Lung (tissue), 11 donors: ENCODE measurements at regions not wholly inside any gene's neighbourhood (a gene's known extent, or its start where the extent isn't known, plus 50 kb on each side); places are given as distances from the start of the nearest gene placed in this dataset.

Experiments used
- ATAC-seq: fragments of 200-7000 bp; cut with Tn5 transposase; one replicate; pipeline ENCODE4 v1.9.1; 2020; ENCODE audit warnings: moderate number of reproducible peaks; ENCODE audit not compliant: insufficient read depth, low FRiP score
- DNase-seq, 3 donors: peaks; one replicate each; pipeline ENCODE4 v3.0.0-alpha.2; 2013 to 2017
- H3K27ac ChIP-seq, 2 donors: one replicate each; pipeline ENCODE4 v1.5.1; 2013; ENCODE audit warnings: mild to moderate bottlenecking in 2 of 2, moderate library complexity in 2 of 2, control low read depth in 1 of 2, inconsistent platforms in 1 of 2, low read depth in 1 of 2, low read length in 1 of 2
- H3K27me3 ChIP-seq, 3 donors: one replicate each; pipeline ENCODE4 v1.5.1; 2013; ENCODE audit warnings: low read length in 2 of 3; ENCODE audit not compliant: control insufficient read depth in 3 of 3, insufficient read depth in 3 of 3
- H3K36me3 ChIP-seq, 4 donors: one replicate each; pipeline ENCODE4 v1.5.1; 2013; ENCODE audit warnings: low read length in 4 of 4, mild to moderate bottlenecking in 1 of 4, moderate library complexity in 1 of 4; ENCODE audit not compliant: control insufficient read depth in 4 of 4, insufficient read depth in 4 of 4
- H3K4me1 ChIP-seq, 5 donors: one replicate each; pipeline ENCODE4 v1.5.1; 2013; ENCODE audit warnings: low read length in 5 of 5, mild to moderate bottlenecking in 2 of 5, moderate library complexity in 1 of 5; ENCODE audit not compliant: control insufficient read depth in 5 of 5, insufficient read depth in 5 of 5
- H3K4me3 ChIP-seq: one replicate; pipeline ENCODE4 v1.5.1; 2013; ENCODE audit warnings: mild to moderate bottlenecking, control low read depth, moderate library complexity
- H3K9ac ChIP-seq, 2 donors: one replicate each; pipeline ENCODE4 v1.5.1; 2013; ENCODE audit warnings: low read length in 2 of 2, control low read depth in 1 of 2; ENCODE audit not compliant: insufficient read depth in 1 of 2
- H3K9me3 ChIP-seq, 4 donors: one replicate each; pipeline ENCODE4 v1.5.1; 2013; ENCODE audit warnings: low read length in 3 of 4, mild to moderate bottlenecking in 1 of 4, moderate library complexity in 1 of 4; ENCODE audit not compliant: control insufficient read depth in 4 of 4, insufficient read depth in 3 of 4
- WGBS, 2 donors: extraction: QIAGEN DNeasy Blood & Tissue Kit; methylation state at CpG; one replicate each; pipeline ENCODE4 v1.1.7; 2013; 5-methylcytosine and 5-hydroxymethylcytosine counted together
- TF ChIP-seq, protein P1 (sequence below): IDR thresholded peaks from 2 replicates; pipeline ENCODE4 v1.5.1; 2012; ENCODE audit warnings: mild to moderate bottlenecking; ENCODE audit errors: control extremely low read depth, extremely low read depth
- donor health status: control.
- donor health status: control.
- donor health status: Bipolar disorder and iron deficiency.
- donor health status: healthy.
- donor health status: DM: yes; HTN: yes; CAD: no.

DNA sequence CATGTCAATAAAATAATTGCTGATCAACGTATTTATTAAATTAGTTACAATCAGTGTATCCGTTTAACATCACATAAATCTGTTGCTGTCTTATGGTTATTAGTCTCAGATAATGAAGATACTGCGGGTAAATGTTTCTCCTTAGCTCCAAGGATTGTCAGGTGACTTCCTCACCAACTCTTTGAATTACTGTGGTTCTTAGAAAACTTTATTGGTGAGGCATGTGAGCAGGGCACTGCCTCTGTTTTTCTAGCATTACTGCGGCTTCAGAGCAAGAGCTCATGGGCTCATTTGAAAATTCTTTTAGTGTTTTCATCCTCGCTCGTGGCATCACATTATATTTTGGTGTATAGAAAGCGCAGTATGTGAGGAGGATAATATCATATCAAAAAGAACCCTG lies 555.9 kb downstream of the LMO4 start:
- ATAC-seq (no peak), DNase-seq (no peak)
- TF ChIP-seq, protein P1, sequence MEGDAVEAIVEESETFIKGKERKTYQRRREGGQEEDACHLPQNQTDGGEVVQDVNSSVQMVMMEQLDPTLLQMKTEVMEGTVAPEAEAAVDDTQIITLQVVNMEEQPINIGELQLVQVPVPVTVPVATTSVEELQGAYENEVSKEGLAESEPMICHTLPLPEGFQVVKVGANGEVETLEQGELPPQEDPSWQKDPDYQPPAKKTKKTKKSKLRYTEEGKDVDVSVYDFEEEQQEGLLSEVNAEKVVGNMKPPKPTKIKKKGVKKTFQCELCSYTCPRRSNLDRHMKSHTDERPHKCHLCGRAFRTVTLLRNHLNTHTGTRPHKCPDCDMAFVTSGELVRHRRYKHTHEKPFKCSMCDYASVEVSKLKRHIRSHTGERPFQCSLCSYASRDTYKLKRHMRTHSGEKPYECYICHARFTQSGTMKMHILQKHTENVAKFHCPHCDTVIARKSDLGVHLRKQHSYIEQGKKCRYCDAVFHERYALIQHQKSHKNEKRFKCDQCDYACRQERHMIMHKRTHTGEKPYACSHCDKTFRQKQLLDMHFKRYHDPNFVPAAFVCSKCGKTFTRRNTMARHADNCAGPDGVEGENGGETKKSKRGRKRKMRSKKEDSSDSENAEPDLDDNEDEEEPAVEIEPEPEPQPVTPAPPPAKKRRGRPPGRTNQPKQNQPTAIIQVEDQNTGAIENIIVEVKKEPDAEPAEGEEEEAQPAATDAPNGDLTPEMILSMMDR: no peak
- Histone ChIP-seq H3K36me3 (no peaks in the 10 kb centered on the region), H3K4me1 (no peaks in the 10 kb centered on the region), H3K4me3 (no peak overlapping the region), H3K9me3 (no peaks in the 10 kb centered on the region), H3K9ac (no peak overlapping the region), H3K27me3 (no peaks in the 10 kb centered on the region), H3K27ac (no peak overlapping the region)
- 94 to 95% methylated on average over 7 of the region's 7 CpGs for WGBS, 2 donors

DNA sequence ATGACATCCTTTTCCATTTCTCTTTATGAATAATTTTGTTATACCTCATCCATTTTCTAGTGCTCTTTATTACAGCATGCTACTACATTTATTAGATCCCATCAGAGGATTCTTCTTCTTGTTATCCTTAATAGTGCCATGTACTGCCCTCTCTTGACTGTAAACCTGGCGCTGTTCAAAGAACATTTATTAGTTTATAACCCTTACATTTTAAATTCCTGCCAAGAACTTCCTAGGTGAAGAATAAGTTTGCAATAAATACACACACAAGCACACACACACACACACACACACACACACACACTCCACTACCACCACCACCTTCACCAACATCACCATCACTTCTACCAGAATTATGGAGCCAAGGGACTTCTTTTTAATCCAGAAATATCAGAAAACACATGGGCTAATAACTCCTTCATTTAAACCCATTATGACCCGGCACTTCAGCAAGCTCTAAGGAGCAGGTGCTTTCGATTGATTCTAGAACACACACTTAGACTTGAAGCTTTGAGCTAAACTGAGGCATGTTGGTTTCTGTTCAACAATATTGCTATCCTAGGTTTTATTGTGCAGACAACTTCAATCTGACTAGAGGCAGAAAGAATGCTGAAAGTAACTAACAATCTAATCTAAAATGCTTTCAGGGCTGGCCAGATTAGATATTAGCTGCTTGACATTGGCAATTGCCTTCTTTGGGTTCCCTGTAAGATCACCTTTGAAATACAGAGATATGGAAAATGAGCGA lies 556.8 kb downstream of the LMO4 start:
- Histone ChIP-seq H3K27me3 (no peaks in the 10 kb centered on the region), H3K9me3 (no peaks in the 10 kb centered on the region), H3K36me3 (no peaks in the 10 kb centered on the region), H3K9ac (no peak overlapping the region), H3K4me1 (no peaks in the 10 kb centered on the region), H3K4me3 (no peak overlapping the region), H3K27ac (no peak overlapping the region)
- DNase-seq (no peak), ATAC-seq (no peak)
- WGBS, 2 donors: 86 to 96% methylated on average over 4 of the region's 4 CpGs
- TF ChIP-seq, protein P1: no peak

DNA sequence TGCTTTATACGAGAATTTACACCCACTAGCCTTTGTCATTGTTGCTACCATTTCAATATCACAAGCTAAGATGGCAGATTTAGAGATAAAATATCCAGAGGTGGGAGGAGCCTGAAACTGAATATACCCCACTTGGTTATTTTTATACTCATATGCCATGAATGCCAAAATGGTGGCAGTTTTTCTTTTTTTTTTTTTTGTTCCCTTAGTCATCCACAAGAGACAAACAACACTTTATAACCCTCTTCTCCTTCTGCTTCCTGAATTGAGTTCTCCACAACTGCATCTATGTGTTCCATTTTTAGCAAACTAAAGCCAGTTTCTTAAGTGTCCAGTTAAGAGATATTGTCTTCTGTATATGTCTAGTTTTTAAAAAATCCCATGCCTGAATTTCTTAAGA lies 558.4 kb downstream of the LMO4 start:
- Histone ChIP-seq H3K27ac (no peak overlapping the region), H3K4me3 (no peak overlapping the region), H3K27me3 (no peaks in the 10 kb centered on the region), H3K9ac (no peak overlapping the region), H3K9me3 (no peaks in the 10 kb centered on the region), H3K4me1 (no peaks in the 10 kb centered on the region), H3K36me3 (no peaks in the 10 kb centered on the region)
- 80 to 94% methylated on average over 1 of the region's 1 CpG for WGBS, 2 donors
- TF ChIP-seq, protein P1: no peak
- DNase-seq (no peak), ATAC-seq (no peak)

DNA sequence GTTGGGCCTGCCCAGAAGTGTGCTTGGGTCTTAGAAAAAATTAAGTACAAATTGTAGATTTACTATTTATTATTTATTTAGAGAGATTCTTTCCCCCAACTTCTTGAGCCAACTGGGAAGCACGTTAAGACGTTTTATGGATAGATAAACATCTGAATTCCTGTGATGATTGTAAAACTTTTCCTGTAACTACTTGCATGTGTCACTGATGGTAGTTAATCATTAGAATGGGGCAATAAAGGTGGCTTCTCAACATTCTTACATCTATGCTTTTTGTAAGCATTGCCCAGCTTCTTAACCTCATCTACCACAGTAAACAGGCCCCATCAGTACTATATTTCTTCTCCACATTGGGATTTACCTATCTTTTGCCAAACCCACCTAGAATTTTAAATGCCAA lies 559.8 kb downstream of the LMO4 start:
- ATAC-seq (no peak), DNase-seq (no peak)
- Histone ChIP-seq H3K36me3 (no peaks in the 10 kb centered on the region), H3K9ac (no peak overlapping the region), H3K4me1 (no peaks in the 10 kb centered on the region), H3K9me3 (no peaks in the 10 kb centered on the region), H3K27me3 (no peaks in the 10 kb centered on the region), H3K4me3 (no peak overlapping the region), H3K27ac (no peak overlapping the region)
- TF ChIP-seq, protein P1: no peak
- WGBS, 2 donors: 44 to 61% methylated on average over 2 of the region's 2 CpGs
